ENCODE measurements at regions not wholly inside any gene's neighbourhood (a gene's known extent, or its start where the extent isn't known, plus 50 kb on each side); places are given as distances from the start of the nearest gene placed in this dataset.

DNA sequence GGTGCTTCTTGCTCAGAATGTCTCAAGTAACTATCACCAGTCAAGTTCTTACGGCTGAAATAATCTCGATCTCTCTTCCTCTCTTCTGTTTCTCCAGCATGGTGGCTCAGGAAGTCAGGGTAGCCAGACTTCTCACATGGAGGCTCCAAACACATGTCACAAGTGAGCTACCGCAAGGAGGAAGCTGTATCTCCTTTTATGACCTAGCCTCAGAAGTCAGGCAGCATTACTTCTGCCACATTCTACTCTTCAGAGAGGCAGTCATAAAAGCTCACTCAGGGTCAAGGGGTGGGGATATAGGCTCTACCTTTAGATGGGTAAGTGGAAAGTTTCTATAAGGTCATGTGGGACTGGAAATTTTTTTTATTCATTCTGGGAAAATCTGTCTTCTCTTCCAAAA is 86.6 kb upstream of the NEO1 start:
- DNase-seq: no peak

DNA sequence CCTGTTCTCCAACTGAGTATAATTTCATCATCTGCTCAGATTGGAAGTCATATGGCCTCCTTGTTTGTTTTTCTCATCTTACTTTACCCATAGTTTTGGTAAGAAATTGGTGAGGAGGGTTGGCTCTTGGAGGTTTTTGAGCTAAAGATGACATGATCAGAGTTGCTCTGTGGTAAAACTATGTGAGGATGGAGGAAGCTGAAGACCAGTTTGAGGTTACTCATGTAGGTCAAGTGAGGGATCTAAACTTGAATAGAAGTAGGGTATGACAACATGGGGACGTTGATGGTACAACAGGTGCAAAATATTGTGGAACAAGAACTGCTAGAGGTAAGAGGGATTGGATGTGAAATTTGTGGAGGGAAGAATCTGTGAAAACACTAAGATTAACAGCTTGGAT is 87.7 kb upstream of the NEO1 start:
- DNase-seq: no peak

DNA sequence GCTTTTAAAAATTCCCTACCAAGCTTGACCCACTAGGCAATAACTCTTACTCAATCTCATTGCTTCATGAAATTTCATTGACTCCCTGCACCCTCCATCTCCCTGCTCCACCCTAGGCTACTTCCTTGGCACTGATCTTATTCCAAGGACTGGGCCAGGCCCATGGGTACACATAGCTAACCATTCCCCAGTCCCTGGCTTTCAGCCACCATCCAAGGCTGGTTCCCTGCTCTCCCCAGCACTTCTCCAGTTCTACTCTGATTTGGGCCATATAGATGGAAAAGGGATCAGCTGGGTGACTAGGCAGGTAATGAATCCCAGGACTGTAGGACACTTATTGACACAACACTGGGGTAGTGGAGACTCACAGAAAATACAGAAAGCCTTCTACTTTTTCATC is 88.1 kb upstream of the NEO1 start:
- no peak for DNase-seq

DNA sequence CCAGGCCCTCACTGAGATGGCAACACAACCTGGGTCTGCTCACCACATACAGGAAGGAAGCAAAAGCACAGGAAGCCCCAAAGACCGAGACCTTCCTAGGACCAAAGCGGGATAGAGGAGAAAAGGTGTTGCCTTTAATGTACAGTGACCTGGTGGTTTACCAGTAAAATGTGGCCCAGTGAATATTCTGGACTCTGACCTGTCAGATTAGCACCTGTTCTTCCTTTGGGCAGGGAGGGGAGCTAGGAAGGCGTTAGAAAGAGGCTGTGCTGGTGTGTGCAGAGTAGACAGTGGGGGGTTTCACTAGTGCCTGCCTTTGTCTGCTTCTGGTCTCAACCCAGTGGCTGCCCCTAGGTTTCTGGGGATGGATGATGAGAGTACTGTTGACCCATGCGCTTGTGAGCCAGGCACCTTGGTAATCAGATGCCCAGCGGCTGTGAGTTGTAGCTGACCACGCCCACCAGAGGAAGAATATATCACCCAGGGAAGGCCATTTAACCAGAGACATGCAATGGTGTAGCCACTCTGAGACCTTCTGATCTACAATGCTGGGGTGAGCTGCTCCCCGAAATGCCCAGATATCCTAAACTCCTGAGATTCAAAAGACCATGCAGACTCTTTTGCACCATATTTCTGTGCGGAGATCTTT is 90.1 kb upstream of the NEO1 start:
- DNase-seq: no peak

DNA sequence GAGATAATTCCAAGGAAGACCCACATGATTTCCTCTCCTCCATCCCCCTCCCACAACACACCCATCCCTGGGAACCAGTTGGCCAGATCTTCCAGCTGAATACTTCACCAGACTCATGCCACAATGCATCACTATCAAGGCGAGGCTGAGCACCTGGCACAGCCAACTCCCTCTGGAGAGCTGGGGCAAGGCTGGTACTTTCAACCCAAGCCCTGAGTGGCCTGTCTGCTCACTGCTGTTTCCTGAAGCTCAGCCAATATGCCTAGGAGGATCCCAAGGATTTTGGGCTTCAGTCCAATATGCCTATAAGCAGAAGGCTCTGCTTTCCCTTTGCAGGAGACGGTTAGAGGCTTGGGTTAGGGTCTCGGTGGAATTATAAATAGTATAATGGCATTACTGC is 90.9 kb upstream of the NEO1 start:
- peak; percentile 80 for DNase-seq

DNA sequence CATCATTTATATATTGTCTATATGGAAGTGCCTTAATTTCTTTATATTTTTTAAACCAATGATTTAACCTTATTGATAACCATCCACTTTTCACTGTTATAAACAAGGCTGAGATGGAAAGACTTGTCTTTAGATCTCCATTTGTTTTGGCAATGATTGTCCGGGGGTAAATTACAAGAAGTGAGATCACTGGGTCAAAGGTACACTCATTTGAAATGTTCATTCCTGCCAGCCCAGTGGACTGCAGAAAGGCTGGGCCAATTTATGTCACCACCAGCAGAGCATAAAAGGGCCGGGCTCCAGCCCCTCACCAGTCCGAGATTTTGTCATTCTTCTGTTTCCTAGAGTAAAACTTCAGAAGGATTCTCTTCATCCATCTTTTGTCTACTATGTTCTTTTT is 93.6 kb upstream of the NEO1 start:
- no peak for DNase-seq

DNA sequence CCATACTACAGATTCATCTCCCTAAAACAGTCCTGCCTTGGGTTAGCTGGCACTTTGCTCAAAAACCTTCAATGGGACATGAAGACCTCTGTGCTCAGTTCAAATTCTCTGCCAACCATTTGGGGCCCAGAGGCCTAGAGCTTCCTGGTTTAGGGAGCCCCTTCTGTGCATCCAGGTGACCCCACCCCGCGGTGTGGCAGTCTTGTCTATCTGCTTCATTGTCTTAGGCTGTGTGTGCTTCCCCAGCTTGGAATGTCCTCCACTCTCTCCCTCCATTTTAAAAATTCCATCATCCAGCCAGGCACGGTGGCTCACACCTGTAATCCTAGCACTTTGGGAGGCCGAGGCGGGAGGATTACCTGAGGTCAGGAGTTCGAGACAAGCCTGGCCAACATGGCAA is 99.0 kb upstream of the NEO1 start:
- DNase-seq: no peak

DNA sequence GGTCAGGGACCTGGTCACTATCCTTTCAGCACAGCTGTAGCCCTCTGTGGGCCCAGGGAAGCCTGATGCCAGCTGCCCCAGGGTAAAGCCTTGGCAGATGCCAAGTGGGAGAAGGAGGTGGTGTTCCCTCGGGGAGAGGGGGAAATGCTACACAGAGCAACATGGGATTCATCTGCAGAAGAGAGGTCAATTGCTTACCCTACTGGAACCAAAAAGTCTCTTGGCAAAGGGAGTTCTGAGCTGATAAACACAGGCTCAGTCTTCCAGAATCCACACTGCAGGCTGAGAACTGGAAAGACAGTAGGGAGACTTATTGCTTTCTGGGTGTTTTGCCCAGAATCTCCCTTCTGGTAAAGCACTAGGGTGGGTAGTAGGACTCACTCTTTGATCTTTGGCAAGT is 100.1 kb upstream of the NEO1 start:
- no peak for DNase-seq

DNA sequence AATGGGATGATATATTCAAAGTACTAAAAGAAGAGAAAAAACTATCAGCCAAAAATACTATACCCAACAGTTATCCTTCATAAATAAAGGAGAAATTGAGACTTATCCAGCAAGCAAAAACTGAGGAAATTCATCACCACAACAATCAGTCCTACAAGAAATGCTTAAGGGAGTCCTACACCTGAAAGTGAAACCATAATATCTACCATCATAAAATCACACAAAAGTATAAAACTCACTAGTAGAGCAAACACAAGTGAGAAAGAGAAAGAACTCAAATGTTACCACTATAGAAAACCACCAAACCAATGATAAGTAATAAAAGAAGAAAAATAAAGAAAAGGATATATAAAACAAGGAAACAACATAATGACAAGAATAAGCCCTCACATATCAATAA is 103.6 kb upstream of the NEO1 start:
- no peak for DNase-seq

DNA sequence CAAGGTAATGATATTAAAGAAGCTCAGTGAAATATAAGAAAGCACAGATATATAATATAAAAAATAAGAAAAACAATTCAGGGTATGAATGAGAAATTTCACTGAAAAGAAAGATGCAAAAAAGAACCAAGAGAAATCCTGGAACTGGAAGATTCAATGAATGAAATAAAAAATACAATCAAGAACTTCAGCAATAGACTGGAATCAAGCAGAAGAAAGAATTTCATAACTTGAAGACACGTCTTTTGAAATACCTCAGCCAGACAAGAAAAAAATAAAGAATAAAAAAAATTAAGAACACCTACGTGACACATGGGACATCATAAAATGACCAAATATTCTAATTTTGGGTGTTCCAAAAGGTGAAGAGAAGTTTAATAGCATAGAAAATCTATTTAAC is 104.6 kb upstream of the NEO1 start:
- no peak for DNase-seq

DNA sequence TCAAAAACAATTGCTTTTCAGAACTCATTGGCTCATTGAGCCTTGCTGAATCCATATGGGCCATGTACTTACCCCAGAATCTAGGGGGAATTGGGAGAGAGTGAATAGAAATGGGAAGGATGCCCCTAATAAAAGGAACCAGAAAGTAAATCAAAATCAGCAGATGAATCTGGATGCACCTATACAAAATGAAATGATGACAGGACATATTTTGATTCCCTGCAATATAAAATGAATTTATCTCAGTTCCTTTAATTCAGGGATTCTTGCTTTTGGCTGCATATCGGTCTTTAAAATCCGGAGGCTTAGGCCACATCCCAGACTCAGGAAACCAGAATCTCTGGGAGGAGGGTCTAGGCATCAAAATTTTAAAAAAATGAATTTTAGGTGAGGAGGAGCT is 107.7 kb upstream of the NEO1 start:
- no peak for DNase-seq

DNA sequence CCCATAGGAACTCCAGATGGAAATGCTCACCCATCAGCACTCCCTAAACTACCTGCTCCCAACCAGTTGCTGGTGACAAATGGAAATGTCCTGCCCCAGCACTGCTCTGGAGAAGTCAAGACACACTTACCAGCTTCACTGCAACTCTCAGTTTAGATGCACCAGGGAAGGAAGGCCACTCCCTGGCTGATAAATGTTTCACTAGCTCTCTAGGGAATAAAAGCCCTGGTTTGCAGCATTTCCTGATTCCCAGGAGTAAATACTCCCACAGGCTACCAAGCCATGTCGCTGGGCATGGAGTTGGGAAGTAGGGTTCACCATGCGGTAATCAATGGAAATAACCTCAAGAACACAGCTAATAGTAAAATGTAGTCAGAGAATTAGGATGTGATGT is 112.0 kb upstream of the NEO1 start:
- no peak for DNase-seq

DNA sequence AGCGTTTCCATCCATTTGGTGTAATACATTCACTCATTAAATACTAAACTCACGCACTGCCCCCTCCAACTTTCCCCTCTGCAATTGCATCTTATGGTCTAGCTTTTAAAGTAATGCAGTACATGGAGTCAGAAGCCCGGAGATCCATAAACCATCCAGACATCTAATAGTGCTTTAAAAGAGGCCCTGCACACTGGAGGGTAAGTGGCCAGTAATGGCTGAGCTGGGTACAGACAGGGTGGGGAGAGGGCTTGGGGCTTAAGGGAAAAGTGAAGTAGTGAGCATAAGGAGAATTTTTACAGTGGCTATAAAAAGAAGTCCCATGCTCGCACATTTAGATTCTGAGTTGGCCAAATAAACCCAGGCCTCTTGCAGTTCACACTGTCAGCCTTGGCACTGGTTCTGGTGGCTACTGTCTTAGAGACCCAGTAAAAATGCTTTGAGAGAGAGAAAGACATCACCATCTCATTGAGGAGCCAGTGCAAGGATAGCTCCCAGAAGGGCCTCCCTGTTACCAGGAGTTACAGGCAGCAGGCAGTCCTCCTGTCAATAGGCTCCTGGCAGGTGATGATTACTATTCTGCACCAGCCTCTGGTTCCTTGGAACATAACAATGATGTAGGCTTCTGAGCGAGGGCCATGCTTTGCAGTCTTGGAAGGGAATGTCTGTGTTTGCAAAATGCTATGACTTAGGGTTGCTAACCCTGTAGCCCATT is 112.6 kb upstream of the NEO1 start:
- no peak for DNase-seq

DNA sequence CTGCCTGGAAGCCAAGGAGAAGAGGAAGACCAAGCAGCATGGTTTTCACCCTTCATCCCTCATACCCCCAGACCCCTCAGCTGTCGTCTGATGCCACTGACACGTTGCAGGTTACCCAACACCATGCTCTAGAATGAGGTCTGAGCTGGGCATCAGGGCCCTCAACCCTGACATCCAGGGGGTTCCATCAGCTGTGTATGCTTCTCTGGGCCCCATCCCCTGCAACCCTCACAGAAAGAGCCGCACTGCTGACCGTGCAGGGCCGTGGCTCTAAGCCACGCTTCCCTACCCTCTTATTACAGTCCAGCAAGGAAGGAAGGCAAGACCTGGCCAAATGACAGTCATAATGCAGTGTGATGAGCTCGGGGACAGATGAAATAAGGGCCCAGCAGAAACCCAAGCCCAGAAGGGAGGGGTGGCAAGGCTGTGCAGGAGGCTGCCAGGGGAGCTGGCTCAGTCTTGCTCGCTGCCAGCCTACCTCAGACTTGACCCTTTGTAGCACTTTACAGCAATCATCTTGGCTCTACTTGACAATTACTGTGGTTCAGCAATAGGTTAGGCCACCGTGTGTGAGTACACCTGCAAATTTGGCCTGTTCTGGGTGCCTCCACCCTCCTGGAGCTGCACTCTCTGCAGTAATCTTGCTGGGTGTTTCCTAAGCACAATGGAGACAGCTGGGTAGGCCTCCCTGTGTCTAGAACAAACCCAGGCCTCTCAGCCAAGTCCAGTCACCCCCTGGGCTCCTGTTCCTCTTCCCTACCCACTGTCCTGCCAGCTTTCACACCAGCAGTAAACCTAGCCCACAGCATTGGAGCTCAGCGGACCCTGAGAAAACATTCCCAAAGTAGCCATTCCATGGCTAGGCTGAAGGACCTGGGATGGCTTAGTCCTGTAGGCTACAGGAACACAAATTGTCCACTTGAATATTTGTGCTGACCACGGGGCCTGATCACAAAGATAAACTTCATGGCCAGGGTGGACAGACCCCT is 115.3 kb upstream of the NEO1 start:
- no peak for DNase-seq

DNA sequence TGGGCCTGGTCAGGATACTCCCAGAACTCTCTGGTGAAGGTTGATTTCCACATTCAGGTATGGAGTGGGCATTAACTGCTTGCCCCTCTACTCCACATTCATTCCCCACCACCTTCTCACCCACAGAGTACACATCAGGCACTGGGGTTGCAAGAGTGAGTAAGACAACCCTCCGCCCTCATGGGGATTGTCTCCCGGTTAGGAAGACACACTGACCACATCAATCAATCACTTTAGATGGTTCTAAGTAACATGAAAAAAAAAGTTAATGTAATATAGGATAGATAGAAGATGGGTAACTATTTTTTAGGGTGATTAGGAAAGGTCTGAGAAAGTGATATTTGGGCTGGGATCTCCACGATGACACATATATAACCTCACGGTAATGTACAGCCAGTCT is 116.0 kb upstream of the NEO1 start:
- no peak for DNase-seq

DNA sequence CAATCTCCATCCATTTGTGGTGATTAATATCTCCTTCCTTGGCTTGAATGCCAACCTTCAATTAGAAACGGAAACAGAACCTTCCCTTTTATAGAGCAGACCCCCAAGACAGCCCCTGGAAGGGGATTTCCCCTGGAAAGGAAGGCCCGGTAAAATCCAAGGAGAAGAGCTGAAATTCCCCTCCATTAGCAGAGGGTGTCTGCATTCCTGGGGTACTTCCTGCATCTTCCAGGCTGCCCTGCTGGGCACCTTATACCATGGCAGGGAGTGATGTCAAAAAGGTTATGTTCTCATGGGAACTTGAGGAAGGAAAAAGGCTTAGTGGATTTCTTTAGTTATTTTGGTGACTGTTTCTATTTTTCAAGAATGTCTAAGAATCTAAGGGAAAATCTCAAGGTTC is 116.7 kb upstream of the NEO1 start:
- DNase-seq: no peak

DNA sequence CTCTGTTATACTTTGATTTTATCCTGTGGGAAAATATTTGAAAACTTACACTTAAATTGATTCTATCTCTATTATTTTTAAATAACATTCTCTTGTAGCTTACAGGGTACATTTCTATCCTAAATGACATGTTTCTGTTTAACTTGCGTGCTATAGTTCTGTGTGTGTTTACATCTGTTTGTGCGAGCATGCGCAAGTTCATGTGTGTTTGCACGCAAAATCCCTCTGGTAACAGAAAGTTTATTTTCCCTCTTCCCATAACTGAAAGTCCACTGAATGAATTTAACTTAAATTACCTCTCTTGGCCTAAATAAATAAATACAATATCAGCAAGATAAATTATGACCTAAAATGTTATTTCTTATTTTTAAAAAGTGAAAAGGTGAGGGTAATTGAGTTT is 117.3 kb upstream of the NEO1 start:
- DNase-seq: no peak

DNA sequence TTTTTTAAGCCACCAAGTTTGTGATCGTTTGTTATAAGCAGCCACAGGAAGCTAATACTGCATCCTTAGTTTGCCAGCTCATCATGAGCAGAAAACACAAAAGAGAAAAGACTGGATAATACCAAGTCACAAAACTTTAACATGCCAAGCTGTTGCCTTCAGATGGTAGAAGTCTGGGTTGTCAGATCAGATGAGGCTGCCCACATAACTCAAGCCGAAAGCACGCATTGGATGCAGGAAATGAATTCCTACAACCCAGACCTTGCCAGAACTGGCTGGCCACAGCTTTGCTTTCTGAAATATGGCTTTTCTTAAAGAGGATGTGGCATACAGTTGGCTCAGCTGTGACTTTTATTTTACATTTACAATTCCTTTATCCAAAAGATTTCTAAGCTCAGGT is 118.3 kb upstream of the NEO1 start:
- DNase-seq: no peak

DNA sequence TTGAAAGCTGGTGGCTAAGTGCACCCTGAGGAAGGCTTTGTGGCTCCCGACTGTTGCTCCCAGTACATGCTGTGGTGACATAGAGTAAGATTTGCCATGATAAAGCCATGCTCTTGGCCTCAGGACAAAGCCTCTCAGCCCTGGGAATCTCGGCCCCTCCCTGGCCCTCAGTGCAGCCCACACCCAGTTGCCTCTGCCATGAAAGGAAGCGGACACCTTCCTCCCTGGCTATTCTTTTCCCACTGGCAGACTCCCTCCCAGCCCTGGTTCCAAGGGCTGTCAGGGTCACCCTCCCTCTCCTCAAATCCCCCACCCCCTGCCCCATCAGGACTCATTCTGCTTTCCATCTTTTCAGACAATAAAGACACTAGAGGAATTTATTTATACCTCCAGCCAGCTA is 119.8 kb upstream of the NEO1 start:
- DNase-seq: no peak

DNA sequence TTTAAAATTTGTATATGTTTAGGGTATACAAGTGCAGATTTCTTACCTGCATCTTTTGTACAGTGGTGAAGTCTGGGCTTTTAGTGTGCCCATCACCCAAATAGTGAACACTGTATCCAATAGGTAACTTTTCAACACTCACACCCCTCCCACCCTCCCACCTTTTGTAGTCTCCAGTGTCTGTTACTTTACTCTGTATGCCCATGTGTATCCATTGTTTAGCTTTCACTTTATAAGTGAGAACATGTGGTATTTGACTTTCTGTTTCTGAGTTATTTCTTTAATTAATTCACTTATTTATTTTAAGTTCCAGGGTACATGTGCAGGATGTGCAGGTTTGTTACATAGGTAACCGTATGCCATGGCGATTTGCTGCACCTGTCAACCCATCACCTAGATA is 124.8 kb upstream of the NEO1 start:
- DNase-seq: no peak

DNA sequence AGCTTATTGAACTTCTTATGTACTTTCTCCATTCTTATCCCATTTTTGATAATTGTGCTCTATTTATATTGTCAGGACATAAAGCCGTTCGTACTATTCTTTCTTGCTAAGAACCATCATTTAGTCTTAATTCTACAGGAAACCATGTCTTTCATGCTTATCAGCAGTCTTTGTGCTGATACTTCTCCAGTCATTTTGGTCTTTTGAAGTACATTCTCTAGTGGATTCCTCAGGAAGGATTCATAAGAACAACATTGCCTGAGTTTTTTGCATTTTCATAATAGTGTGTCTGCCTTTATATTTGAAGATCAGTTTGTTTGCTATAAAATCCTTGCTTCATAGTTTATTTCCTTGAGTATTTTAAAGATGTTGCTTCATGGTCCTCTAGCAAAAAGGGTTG is 126.6 kb upstream of the NEO1 start:
- DNase-seq: no peak

DNA sequence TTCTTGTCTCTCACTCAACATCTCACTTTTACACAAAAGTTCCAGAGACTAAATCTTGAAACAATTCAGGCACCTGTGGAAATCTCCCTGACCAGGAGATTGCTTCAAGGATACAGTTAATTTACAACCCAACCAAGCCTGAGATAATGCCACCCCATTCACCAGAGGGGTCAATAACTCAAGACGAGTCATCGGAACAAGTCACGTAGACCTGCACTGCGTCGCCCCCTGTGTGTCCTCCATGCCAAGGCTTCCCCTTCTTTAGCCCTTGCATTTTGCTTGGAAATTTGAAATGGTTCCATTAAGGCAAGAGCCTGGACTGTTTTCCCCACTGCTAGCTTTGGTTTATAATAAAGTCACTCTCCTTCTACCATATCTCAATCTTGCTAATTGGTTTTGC is 129.0 kb upstream of the NEO1 start:
- no peak for DNase-seq

DNA sequence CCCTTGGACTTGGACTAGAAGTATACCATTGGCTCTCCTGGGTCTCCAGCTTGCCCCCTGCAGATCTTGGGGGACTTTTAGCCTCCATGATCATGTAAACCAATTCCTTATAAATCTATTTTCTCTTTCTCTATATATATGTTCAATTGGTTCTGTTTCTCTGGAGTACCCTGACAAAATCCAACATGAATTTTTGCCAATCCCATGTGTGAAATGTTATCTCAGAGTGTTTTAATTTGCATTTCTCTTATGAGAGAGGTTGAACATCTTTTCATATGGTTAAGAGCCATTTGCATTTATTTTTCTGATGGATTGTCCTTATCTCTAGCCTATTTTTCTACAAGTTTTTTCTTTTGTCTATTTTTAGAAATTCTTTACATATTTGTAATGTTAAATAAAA is 131.7 kb upstream of the NEO1 start:
- no peak for DNase-seq

DNA sequence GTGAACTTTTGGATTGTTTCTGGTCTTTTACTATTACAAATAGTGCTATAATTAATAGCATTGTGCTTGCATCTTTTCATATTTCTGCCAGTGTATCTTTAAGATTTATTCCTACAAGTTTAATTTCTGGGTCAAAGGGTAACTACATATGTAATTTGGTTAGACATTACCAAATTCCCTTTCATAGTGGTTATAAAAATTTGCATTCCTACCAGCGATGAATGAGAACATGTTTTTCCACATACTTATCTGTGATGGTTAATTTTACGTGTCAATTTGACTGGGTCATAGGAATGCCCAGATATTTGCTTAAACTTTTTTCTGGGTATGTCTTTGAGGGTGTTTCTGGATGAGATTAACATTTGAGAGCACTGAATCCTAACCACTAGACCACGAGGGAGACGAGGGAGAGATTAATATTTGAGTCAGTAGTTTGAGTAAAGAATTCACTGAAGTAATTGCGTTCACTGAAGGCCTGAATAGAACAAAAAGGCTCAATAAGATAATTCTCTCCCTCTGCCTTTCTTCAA is 132.3 kb upstream of the NEO1 start:
- DNase-seq: no peak

Data from NCI-H1694 (cell line).